ENCODE measurements at regions not wholly inside any gene's neighbourhood (a gene's known extent, or its start where the extent isn't known, plus 50 kb on each side); places are given as distances from the start of the nearest gene placed in this dataset.
A peak's percentile ranks its signal among the peaks of the same experiment; 100 is the strongest.

GRCh38 chr16:86064431-86065250 is 165.7 kb downstream of the IRF8 start:
- TF ChIP-seq CTCF (IDR thresholded peaks at IDR 0.05 in 2 of 3, conservative IDR thresholded peaks at IDR 0.05 in 1 of 3; ENCODE audit: borderline replicate concordance in 1 of 3, insufficient read depth in 1 of 3, low read depth in 2 of 3, low read length in 2 of 3) (peak in 1 of 3 experiments; percentile 13; a peak in 1 of 6 replicates), RAD21 (IDR thresholded peaks at IDR 0.05; ENCODE audit: low read depth) (0 out of 2 replicates have a peak, but pooled peaks have one; percentile 7), CBX3 (IDR thresholded peaks at IDR 0.05; ENCODE audit: low read depth) (no peak), FOSL1 (IDR thresholded peaks at IDR 0.05; ENCODE audit: low read depth) (no peak)
- no peak overlapping the region for H3K9ac ChIP-seq (ENCODE audit: low read length)
- no peak overlapping the region for H2AFZ ChIP-seq (ENCODE audit: low read depth, low read length, poor library complexity, severe bottlenecking)
- ChIA-PET CTCF (interaction anchor here (0.7 to 2.0 kb wide), 4 partner anchors 16 to 453 kb away, joined by 3 to 7 read pairs (median 4); no protein-coding TSS in a partner anchor), RAD21 (ENCODE audit: low non-redundant PET in 1 of 2, low total read pairs in 2 of 2, uncharacterized antibody in 2 of 2, unreplicated experiment in 2 of 2) (no interaction called here), POLR2A (no interaction called here)
- H3K36me3 ChIP-seq (ENCODE audit: control insufficient read depth in 1 of 2, insufficient read depth in 2 of 2, low read length in 2 of 2) = no peaks in the 10 kb centered on the region
- DNase-seq (ENCODE audit: low read depth, low spot score) = no peak
- H3K27me3 ChIP-seq (ENCODE audit: insufficient read depth, low read length) = peaks cover 12% of the 10 kb centered on the region; the same call in 1 of the 2 replicates
- no peak overlapping the region for H3K4me2 ChIP-seq (ENCODE audit: low read length)
- no peaks in the 10 kb centered on the region for H3K79me2 ChIP-seq (ENCODE audit: insufficient read depth, low read length)
- BruUV-seq (replicated peaks) = no TSS peak
- H3K27ac ChIP-seq (ENCODE audit: low read depth, low read length) = no peak overlapping the region
- H3K4me3 ChIP-seq (replicated peaks in 1 of 2; ENCODE audit: low read depth in 1 of 2, low read length in 2 of 2) = no peak overlapping the region
- H3K4me1 ChIP-seq (ENCODE audit: control insufficient read depth in 1 of 2, insufficient read depth in 2 of 2, low read length in 2 of 2) = peaks cover 0 to 10% of the 10 kb centered on the region in 2 experiments; a peak in 1 of 4 replicates
- ATAC-seq = peak; percentile 46; the same call in 1 of the 2 replicates
- intact Hi-C loops (cut with micrococcal nuclease) = no loop called here
- no peaks in the 10 kb centered on the region for H3K9me3 ChIP-seq (ENCODE audit: control insufficient read depth in 1 of 2, insufficient read depth in 1 of 2, low read depth in 1 of 2, low read length in 2 of 2)
- H3K9me2 ChIP-seq (ENCODE audit: insufficient read depth) = no peaks in the 10 kb centered on the region
- H4K20me1 ChIP-seq (ENCODE audit: insufficient read depth) = no peaks in the 10 kb centered on the region

GRCh38 chr16:86065711-86066110 is 166.7 kb downstream of the IRF8 start:
- H3K9me3 ChIP-seq (ENCODE audit: control insufficient read depth in 1 of 2, insufficient read depth in 1 of 2, low read depth in 1 of 2, low read length in 2 of 2) = no peaks in the 10 kb centered on the region
- H2AFZ ChIP-seq (ENCODE audit: low read depth, low read length, poor library complexity, severe bottlenecking) = no peak overlapping the region
- no peaks in the 10 kb centered on the region for H3K36me3 ChIP-seq (ENCODE audit: control insufficient read depth in 1 of 2, insufficient read depth in 2 of 2, low read length in 2 of 2)
- peaks cover 12% of the 10 kb centered on the region; the same call in 1 of the 2 replicates for H3K27me3 ChIP-seq (ENCODE audit: insufficient read depth, low read length)
- H3K4me1 ChIP-seq (ENCODE audit: control insufficient read depth in 1 of 2, insufficient read depth in 2 of 2, low read length in 2 of 2) = peaks cover 0 to 10% of the 10 kb centered on the region in 2 experiments; a peak in 1 of 4 replicates
- ATAC-seq = no peak
- H3K4me3 ChIP-seq (replicated peaks in 1 of 2; ENCODE audit: low read depth in 1 of 2, low read length in 2 of 2) = no peak overlapping the region
- H3K79me2 ChIP-seq (ENCODE audit: insufficient read depth, low read length) = no peaks in the 10 kb centered on the region
- CTCF ChIA-PET = interaction anchor here (0.7 to 2.0 kb wide), 2 partner anchors 19 to 452 kb away, joined by 4 read pairs; no protein-coding TSS in a partner anchor
- H4K20me1 ChIP-seq (ENCODE audit: insufficient read depth) = no peaks in the 10 kb centered on the region
- POLR2A ChIA-PET = no interaction called here
- intact Hi-C loops (cut with micrococcal nuclease) = no loop called here
- no peak for DNase-seq (ENCODE audit: low read depth, low spot score)
- H3K4me2 ChIP-seq (ENCODE audit: low read length) = no peak overlapping the region
- H3K27ac ChIP-seq (ENCODE audit: low read depth, low read length) = no peak overlapping the region
- no peaks in the 10 kb centered on the region for H3K9me2 ChIP-seq (ENCODE audit: insufficient read depth)
- no peak overlapping the region for H3K9ac ChIP-seq (ENCODE audit: low read length)
- BruUV-seq (replicated peaks) = no TSS peak
- RAD21 ChIA-PET (ENCODE audit: low non-redundant PET in 1 of 2, low total read pairs in 2 of 2, uncharacterized antibody in 2 of 2, unreplicated experiment in 2 of 2) = no interaction called here
- TF ChIP-seq REST (IDR thresholded peaks at IDR 0.05; ENCODE audit: low read depth) = no peak
- TF ChIP-seq EZH2 (IDR thresholded peaks at IDR 0.05) = no peak
- TF ChIP-seq MAX (IDR thresholded peaks at IDR 0.05) = no peak
- TF ChIP-seq SIN3A (IDR thresholded peaks at IDR 0.05; ENCODE audit: low read depth) = no peak
- no peak for TF ChIP-seq SP1 (IDR thresholded peaks at IDR 0.05; ENCODE audit: low read depth)
- no peak for TF ChIP-seq YY1 (IDR thresholded peaks at IDR 0.05; ENCODE audit: extremely low read depth, insufficient replicate concordance, low read depth, low read length)
- TF ChIP-seq ZFX (IDR thresholded peaks at IDR 0.05) = no peak
- no peak for TF ChIP-seq TCF7L2 (IDR thresholded peaks at IDR 0.05; ENCODE audit: borderline replicate concordance, extremely low read depth, insufficient read depth, insufficient read length)
- TF ChIP-seq JUND (IDR thresholded peaks at IDR 0.05) = no peak
- TF ChIP-seq ELF1 (IDR thresholded peaks at IDR 0.05; ENCODE audit: borderline replicate concordance, low read depth) = no peak
- no peak for TF ChIP-seq POLR2A (IDR thresholded peaks at IDR 0.05; ENCODE audit: borderline replicate concordance, extremely low read depth, insufficient read depth, insufficient read length)
